Stimulated activated naive CD8-positive, alpha-beta T cell treated with anti-CD3 and anti-CD28 coated beads, Interleukin-15, Interleukin-2, amounts not matched to agents 100 U/mL and 50 U/mL, for 24 hours (primary cell): ENCODE measurements at regions not wholly inside any gene's neighbourhood (a gene's known extent, or its start where the extent isn't known, plus 50 kb on each side); places are given as distances from the start of the nearest gene placed in this dataset.

Experiments used
- ATAC-seq: fragments of 150-1000 bp; cut with Tn5 transposase; one replicate; pipeline ENCODE4 v1.10.0; 2021
- DNase-seq: peaks from one replicate; pipeline ENCODE4 v3.0.0; 2021

DNA sequence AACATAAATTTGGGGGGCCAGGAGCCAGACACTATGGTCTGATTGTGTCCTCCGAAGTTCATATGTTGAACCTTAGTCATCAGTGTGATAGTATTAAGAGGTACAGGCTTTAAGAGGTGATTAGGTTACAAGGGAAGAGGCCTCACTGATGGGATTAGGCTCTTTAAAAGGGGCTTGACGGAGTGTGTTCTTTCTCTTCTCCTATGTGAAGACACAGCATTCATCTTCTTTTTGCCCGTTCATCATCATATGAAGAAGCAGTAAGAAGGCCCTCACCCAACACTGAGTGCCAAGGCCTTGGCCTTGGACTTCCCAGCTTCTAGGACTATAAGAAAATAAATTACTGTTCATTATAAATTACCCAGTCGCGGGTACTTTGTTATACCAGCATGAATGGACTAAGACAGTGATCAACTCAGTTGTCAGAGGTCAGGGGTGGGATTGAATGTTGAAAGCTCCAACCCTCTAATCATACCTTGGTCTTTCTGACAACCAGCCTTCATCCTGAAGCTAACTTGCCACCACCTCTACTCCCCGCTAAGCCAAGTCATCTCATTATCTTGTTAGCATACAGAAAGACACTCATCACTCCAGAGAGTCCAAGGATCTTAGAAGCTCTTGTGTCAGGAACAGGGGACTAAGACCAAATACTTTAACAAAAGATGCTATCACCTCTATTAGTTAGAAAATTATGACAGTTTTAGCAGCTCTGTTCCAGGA is 543.4 kb upstream of the DIPK2B start:
- ATAC-seq (no peak), DNase-seq (no peak)

DNA sequence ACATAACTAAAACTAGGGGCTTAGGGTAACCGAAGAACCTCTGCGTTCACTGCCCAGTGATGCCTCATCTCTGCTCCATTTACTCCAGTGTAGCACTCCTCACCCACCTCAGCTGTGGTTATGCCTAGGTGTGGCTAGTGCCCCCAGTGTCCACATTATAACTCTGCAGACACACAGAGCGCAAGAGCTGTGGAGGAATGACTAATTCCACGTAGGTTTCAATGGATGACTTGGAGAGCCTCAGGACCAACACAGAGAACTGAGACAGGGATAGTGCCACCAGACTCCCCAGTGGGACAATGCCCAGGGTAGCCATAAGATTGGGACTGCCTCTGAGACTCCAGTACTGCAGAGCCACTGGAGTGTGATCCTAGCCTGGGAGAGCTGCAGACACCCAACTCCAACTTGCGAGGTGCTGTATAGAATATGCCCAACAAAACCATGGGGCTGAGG is 542.4 kb upstream of the DIPK2B start:
- ATAC-seq (peak; percentile 90), DNase-seq (no peak)

- DNase-seq, result no peak
- no peak for ATAC-seq
Measured at GRCh38 chrX:45740291-45740690, 539.6 kb upstream of the DIPK2B start.

DNA sequence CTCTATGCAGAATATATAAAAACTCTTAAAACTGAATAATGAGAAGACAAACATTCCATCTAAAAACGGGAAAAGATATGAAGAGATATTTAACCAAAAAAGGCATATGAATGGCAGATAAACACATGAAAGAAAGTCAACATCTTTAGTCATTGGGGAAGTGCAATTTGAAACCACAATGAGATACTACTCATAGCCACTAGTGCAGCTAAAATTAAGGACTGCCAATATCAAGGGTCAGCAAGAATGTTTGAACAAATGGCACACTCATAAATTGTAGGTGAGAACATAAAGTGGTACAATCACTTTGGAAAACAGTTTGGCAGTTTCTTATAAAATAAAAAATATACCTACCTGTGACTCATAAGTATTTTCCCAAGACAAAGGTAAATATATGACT is 534.9 kb upstream of the DIPK2B start:
- DNase-seq (no peak), ATAC-seq (no peak)

GRCh38 chrX:45731448-45731847 is 530.8 kb upstream of the DIPK2B start:
- DNase-seq (no peak), ATAC-seq (no peak)

- ATAC-seq (no peak), DNase-seq (no peak)
Measured at GRCh38 chrX:45727761-45728160, 527.1 kb upstream of the DIPK2B start.

DNA sequence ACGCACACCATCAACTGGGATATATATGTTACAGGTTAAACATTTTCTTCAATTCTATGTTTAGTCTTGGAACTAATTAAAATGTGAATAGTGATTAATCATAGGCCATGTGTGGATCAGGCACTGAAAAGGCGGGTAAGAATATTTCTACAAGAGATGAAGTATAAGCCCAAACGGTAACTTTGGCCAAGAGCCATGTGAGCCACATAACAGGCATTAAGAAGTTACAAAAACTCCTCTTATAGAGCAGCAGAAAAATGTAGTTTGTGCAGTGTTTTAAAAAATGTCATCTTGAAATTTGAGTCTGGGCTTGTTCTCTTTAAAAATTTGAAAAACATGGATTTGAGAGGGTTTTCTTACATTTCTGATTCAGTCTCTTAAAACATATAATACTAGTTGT is 521.8 kb upstream of the DIPK2B start:
- no peak for DNase-seq

DNA sequence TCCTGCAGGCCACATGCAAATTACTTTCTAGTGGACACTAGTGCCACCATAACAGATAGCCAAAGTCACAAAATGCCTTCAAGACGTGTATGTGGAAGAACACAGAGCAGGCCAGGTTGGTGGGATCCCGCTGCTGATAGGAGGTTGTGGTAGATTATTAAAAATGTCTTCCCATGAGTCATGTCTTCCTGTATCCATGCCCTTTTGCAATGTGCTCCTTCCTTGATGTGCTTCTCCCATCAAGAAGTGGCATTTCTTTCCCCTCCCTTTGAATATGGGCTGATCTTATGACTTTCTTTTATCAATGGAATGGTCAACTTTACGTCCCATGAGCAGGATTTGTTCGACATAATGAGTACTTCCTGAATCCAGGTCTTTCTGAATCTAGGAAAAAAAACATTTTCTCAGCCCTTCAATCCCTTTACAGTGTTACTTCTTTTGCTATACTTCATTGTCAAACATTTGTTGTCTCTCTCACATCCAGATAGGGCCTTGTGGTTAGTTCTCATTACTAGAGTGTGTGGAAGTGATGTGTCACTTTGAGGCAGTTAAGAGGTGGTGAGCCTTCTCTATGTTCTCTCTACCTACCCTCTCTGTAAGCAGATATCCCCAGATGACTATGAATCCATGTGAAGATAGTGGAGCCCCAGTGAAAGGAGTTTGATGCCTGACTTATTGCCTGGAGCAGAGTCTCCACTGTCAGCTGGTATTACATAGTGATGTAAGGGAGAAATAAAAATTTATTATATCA is 519.2 kb upstream of the DIPK2B start:
- ATAC-seq, result peak; percentile 97

More for the DNA sequence above, 521.8 kb upstream of the DIPK2B start:
- no peak for ATAC-seq

GRCh38 chrX:45718676-45719075 is 518.0 kb upstream of the DIPK2B start:
- DNase-seq (no peak), ATAC-seq (no peak)

More for the DNA sequence above, 519.2 kb upstream of the DIPK2B start:
- DNase-seq, result no peak

DNA sequence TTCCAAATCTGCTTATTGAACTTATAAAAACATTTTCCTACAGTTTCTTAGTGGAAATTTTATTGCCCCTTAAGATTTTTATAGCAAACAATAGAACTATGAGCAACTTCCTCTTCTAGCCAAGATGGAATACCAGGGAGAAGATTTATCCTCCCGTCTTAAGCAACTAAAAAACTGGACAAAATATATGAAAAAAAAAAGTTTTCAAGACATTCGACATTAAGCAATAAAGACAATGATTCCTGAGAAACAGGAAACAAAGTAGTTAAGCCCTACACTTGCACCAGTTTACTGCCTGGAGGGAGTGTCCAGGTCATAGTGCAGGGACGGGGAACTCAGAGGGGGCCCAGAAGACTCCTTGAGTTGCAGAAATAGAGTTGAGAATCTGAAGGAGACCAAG is 516.1 kb upstream of the DIPK2B start:
- DNase-seq (no peak), ATAC-seq (no peak)

DNA sequence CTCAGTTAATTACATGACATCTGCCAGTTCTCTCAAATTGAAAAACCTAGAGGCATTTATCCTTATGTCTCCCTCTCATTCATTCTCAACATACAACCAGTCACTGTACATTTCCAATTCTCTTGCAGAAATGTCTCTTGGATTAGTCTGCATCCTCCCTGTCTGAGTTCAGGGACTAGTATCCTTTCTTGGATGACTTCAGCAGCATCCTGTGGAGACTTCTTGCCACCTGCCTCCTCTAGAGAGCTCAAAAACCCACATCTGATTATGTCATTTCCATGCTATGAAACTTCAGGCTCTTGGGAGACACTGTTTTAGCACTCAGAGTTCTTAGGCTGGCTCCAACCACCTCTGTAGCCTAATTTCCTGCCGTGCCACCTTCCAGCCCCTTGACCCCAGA is 515.1 kb upstream of the DIPK2B start:
- DNase-seq (no peak), ATAC-seq (no peak)

- peak; percentile 40 for ATAC-seq
Measured at GRCh38 chrX:45714866-45715265, 514.2 kb upstream of the DIPK2B start.

GRCh38 chrX:45712067-45712466 is 511.4 kb upstream of the DIPK2B start:
- no peak for ATAC-seq
- no peak for DNase-seq

More at GRCh38 chrX:45714866-45715265, 514.2 kb upstream of the DIPK2B start:
- peak; percentile 21 for DNase-seq

DNA sequence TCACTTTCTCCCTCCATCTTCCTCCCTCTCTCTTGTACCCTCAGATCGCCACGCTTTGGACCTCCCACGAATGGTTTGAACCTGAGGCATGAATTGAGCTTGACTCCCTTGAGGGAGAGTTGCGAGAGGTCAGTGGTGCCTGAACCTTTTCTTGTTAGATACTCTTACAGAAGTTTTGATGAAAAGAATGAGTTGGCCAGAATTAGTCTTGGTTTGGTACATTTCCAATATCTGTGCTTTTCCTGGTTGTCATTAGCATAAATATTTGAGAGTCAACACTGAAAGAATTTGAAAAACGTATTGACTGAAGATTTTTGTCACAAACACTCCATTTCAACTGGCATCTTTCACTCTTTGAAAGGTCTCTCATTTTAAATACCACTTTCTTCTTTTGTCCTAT is 510.6 kb upstream of the DIPK2B start:
- ATAC-seq, result no peak
- no peak for DNase-seq

DNA sequence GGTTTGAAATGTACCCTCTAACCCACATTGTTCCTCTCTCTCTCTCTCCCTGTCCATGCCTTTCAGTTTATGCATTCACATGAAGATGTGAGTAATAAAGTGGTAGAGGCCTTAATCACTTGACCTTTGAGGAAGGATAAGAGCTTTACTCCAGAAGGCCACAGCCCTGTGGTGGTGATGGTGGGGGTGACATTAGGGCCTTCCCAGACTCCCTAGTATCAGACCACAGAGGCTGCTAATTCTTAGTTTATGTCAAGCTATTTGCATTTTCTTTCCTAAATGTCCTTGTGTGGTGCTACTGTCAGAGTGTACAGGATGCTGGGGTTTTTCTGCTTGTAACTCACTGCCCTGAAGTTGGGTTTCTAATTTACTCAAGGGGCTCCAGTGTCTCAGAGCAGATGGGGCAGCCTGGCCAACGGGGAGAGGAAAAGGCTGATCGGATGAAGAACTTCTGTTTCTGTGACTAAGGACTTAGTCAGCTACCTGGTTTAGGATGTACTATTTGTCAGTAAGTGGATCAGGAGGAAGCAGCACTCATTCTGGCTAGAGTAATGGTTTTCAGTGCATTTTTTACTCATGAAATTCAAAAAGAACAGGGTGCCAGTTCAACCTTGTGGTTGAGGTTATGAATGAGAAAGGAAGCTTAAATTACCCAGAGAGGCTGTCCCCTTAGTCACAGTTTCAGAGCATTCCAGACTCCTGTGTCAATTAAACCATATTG is 509.6 kb upstream of the DIPK2B start:
- ATAC-seq (peak; percentile 83), DNase-seq (peak; percentile 59)

- ATAC-seq (no peak), DNase-seq (no peak)
Measured at GRCh38 chrX:45709381-45709780, 508.7 kb upstream of the DIPK2B start.

GRCh38 chrX:45699158-45699557 is 498.5 kb upstream of the DIPK2B start:
- DNase-seq, result no peak
- ATAC-seq, result peak; percentile 76

- ATAC-seq (peak; percentile 36), DNase-seq (no peak)
Measured at GRCh38 chrX:45697591-45697990, 496.9 kb upstream of the DIPK2B start.

DNA sequence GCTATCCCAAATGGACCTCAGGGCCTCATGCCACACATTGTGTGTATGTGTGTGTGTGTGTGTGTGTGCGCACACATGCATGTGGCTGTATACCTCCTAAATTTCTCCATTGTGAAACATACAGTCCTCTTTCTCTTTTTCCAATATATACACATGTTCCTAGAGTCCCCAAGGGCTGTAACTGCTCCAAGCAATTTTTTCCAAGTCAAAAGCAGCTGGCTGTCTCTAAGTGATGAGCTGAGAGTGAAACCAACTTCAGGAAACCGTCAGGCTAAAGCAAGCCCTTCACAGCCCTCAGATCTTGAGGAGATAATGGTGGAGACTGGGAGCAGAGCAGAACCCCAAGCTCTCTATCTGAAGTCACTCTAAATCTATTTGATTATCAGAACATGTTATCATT is 496.1 kb upstream of the DIPK2B start:
- DNase-seq, result no peak
- ATAC-seq, result peak; percentile 38

DNA sequence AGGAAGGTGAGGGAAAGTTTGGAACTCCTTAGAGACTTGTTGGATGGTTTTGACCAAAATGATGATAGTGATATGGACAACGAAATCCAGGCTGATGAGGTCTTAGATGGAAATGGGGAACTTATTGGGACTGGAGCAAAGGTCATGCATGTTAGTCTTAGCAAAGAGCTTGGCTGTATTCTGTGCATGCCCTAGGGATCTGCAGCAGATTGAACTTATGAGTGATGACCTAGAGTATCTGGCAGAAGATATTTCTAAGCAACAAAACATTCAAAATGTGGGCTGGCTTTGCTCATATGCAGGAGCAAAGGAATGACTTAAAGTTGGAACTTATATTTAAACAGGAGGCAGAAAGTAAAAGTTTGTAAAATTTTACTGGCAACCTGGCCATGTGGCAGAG is 489.3 kb upstream of the DIPK2B start:
- ATAC-seq (no peak), DNase-seq (no peak)

DNA sequence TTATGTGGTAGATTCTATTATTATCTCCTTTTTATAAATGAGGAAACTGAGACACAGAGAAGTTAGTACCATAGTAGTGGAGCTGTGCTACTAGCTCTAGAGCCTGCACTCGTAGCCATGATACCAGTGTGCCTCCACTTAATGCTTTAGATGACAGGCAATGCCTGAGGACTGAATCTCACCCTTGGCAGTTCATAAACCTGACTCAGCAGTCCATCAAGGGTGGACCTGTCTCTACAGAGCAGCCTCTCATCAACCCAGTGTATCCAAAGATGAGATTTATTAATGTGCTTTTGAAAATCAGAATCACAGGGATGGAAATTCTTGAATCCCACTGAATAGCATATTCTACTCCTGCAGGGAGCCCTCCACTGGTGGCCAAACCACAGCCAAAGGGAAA is 483.2 kb upstream of the DIPK2B start:
- DNase-seq (no peak), ATAC-seq (no peak)

DNA sequence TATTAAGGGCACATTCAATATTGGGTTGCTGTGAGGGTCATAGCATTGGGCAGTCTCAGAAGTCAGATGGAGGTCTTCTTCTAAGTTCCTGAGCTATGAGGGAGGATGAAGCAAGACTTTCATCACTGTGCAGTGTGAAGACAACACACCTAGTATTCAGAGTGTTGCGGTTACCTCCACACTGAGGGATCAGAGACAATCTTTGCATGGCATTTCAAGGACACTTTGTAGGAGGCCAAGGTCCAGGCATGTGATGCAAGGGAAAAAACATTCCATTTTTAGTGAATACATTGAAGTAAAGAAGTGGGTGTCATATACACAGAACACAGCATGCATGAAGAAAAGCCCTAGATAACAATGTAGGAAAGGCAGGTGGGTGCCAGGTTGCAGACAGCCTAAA is 481.2 kb upstream of the DIPK2B start:
- ATAC-seq, result no peak
- no peak for DNase-seq

- DNase-seq (no peak), ATAC-seq (no peak)
Measured at GRCh38 chrX:45669715-45670340, 469.2 kb upstream of the DIPK2B start.
